ENCODE measurements at regions not wholly inside any gene's neighbourhood (a gene's known extent, or its start where the extent isn't known, plus 50 kb on each side); places are given as distances from the start of the nearest gene placed in this dataset.

- H3K27ac ChIP-seq, result no peak overlapping the region
- DNase-seq, result no peak
- no peaks in the 10 kb centered on the region for H3K27me3 ChIP-seq
- no peaks in the 10 kb centered on the region for H3K9me3 ChIP-seq
- H3K36me3 ChIP-seq, result no peaks in the 10 kb centered on the region
- 66 to 68% methylated on average over 6 of the region's 6 CpGs for WGBS, 2 donors
- intact Hi-C loops (cut with DNase I), result no loop called here
- peaks cover 0 to 4% of the 10 kb centered on the region in 2 donors for H3K4me1 ChIP-seq
- TF ChIP-seq, protein P1, sequence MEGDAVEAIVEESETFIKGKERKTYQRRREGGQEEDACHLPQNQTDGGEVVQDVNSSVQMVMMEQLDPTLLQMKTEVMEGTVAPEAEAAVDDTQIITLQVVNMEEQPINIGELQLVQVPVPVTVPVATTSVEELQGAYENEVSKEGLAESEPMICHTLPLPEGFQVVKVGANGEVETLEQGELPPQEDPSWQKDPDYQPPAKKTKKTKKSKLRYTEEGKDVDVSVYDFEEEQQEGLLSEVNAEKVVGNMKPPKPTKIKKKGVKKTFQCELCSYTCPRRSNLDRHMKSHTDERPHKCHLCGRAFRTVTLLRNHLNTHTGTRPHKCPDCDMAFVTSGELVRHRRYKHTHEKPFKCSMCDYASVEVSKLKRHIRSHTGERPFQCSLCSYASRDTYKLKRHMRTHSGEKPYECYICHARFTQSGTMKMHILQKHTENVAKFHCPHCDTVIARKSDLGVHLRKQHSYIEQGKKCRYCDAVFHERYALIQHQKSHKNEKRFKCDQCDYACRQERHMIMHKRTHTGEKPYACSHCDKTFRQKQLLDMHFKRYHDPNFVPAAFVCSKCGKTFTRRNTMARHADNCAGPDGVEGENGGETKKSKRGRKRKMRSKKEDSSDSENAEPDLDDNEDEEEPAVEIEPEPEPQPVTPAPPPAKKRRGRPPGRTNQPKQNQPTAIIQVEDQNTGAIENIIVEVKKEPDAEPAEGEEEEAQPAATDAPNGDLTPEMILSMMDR (IDR thresholded peaks at IDR 0.05), result no peak
- TF ChIP-seq POLR2A (IDR thresholded peaks at IDR 0.05), result no peak
- H3K4me3 ChIP-seq (replicated peaks in 1 of 3), result no peak overlapping the region
Measured at GRCh38 chr13:63636316-63636993, 2220.8 kb upstream of the PCDH20 start.

DNA sequence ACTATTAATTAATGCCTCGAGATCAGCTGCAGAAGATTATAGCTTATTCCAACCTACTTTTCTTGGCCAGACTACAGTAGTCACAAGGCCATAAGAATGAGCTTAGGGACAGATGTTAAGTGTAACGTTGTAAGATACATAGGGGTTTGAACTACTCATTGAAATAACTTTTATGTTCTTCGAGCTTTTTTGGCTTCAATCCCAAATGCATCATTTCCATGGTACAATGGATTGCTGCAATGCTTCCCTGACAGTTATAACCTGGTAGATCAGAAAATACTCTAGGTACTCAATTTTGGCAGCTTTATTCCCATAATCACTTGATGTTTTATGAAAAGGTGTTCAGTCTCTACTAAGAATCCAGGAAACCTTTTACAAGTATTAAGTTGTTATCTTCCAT lies 2216.7 kb upstream of the PCDH20 start:
- Histone ChIP-seq H3K4me3 (replicated peaks in 1 of 3) (no peak overlapping the region), H3K27me3 (no peaks in the 10 kb centered on the region), H3K9me3 (no peaks in the 10 kb centered on the region), H3K36me3 (no peaks in the 10 kb centered on the region), H3K4me1 (peaks cover 0 to 4% of the 10 kb centered on the region in 2 donors), H3K27ac (no peak overlapping the region)
- 50 to 58% methylated on average over 3 of the region's 3 CpGs for WGBS, 2 donors
- TF ChIP-seq, protein P1 (IDR thresholded peaks at IDR 0.05), result no peak
- no peak for TF ChIP-seq POLR2A (IDR thresholded peaks at IDR 0.05)
- intact Hi-C loops (cut with DNase I), result no loop called here
- DNase-seq, result no peak

- Histone ChIP-seq H3K27me3 (no peaks in the 10 kb centered on the region), H3K9me3 (no peaks in the 10 kb centered on the region), H3K4me1 (peaks cover 0 to 4% of the 10 kb centered on the region in 2 donors), H3K4me3 (replicated peaks in 1 of 3) (no peak overlapping the region), H3K27ac (no peak overlapping the region), H3K36me3 (no peaks in the 10 kb centered on the region)
- DNase-seq, result no peak
- 77 to 92% methylated on average over 3 of the region's 3 CpGs for WGBS, 2 donors
- intact Hi-C loops (cut with DNase I), result no loop called here
- TF ChIP-seq, protein P1 (IDR thresholded peaks at IDR 0.05), result no peak
- TF ChIP-seq POLR2A (IDR thresholded peaks at IDR 0.05), result no peak
Measured at GRCh38 chr13:63631006-63631405, 2215.4 kb upstream of the PCDH20 start.

DNA sequence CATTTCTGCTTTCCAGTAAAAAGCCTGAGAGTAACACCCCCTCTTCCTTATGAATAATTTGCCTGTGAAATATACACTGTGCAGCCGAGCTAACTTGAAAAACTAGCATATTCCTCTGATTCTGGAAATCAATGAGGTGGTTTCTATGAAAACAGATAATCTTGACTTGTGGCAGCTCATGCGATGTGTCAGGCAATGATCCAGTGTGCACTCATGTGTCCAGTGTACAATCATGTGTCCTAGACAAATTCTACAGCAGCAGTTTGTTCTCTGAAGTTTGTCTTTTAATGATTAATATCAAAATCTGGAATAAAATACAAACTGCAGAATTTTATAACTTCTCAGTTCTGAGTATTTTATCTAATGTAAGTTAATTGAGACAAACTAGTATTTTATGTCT lies 2213.9 kb upstream of the PCDH20 start:
- intact Hi-C loops (cut with DNase I), result no loop called here
- Histone ChIP-seq H3K4me3 (replicated peaks in 1 of 3) (no peak overlapping the region), H3K4me1 (peaks cover 0 to 4% of the 10 kb centered on the region in 2 donors), H3K9me3 (no peaks in the 10 kb centered on the region), H3K27me3 (no peaks in the 10 kb centered on the region), H3K36me3 (no peaks in the 10 kb centered on the region), H3K27ac (no peak overlapping the region)
- WGBS, 2 donors, result 26 to 32% methylated on average over 2 of the region's 2 CpGs
- TF ChIP-seq, protein P1 (IDR thresholded peaks at IDR 0.05), result no peak
- TF ChIP-seq POLR2A (IDR thresholded peaks at IDR 0.05), result no peak
- peak; percentile 38 to 59 for DNase-seq

- Histone ChIP-seq H3K27me3 (no peaks in the 10 kb centered on the region), H3K36me3 (no peaks in the 10 kb centered on the region), H3K4me3 (replicated peaks in 1 of 3) (no peak overlapping the region), H3K27ac (no peak overlapping the region), H3K4me1 (peaks cover 0 to 4% of the 10 kb centered on the region in 2 donors), H3K9me3 (no peaks in the 10 kb centered on the region)
- no peak for TF ChIP-seq POLR2A (IDR thresholded peaks at IDR 0.05)
- TF ChIP-seq, protein P1 (IDR thresholded peaks at IDR 0.05), result no peak
- intact Hi-C loops (cut with DNase I), result no loop called here
- WGBS, 2 donors, result 89% methylated on average over 3 of the region's 3 CpGs
- no peak for DNase-seq
Measured at GRCh38 chr13:63628310-63628709, 2212.7 kb upstream of the PCDH20 start.
